ENCODE measurements at regions not wholly inside any gene's neighbourhood (a gene's known extent, or its start where the extent isn't known, plus 50 kb on each side); places are given as distances from the start of the nearest gene placed in this dataset.

- H3K27ac ChIP-seq (ENCODE audit: low read depth, low read length), result no peak overlapping the region
- no peaks in the 10 kb centered on the region for H3F3A ChIP-seq (ENCODE audit: control insufficient read depth, insufficient read depth)
- H3K9me2 ChIP-seq (replicated peaks; ENCODE audit: control insufficient read depth, low read length), result no peaks in the 10 kb centered on the region
- H3K4me3 ChIP-seq (ENCODE audit: low read length), result no peak overlapping the region
- H3K4me1 ChIP-seq (ENCODE audit: control insufficient read depth, low read length), result no peaks in the 10 kb centered on the region
- H3K4me2 ChIP-seq (ENCODE audit: low read length), result no peak overlapping the region
- no peaks in the 10 kb centered on the region for H3K27me3 ChIP-seq (ENCODE audit: control insufficient read depth, low read length)
- TF ChIP-seq EZH2phosphoT487 (IDR thresholded peaks at IDR 0.05; ENCODE audit: borderline replicate concordance, low read length), result no peak
- TF ChIP-seq, protein P1, sequence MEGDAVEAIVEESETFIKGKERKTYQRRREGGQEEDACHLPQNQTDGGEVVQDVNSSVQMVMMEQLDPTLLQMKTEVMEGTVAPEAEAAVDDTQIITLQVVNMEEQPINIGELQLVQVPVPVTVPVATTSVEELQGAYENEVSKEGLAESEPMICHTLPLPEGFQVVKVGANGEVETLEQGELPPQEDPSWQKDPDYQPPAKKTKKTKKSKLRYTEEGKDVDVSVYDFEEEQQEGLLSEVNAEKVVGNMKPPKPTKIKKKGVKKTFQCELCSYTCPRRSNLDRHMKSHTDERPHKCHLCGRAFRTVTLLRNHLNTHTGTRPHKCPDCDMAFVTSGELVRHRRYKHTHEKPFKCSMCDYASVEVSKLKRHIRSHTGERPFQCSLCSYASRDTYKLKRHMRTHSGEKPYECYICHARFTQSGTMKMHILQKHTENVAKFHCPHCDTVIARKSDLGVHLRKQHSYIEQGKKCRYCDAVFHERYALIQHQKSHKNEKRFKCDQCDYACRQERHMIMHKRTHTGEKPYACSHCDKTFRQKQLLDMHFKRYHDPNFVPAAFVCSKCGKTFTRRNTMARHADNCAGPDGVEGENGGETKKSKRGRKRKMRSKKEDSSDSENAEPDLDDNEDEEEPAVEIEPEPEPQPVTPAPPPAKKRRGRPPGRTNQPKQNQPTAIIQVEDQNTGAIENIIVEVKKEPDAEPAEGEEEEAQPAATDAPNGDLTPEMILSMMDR (IDR thresholded peaks at IDR 0.05; ENCODE audit: low read depth, low read length, poor library complexity, severe bottlenecking), result no peak
- H4K20me1 ChIP-seq (ENCODE audit: control insufficient read depth, insufficient read depth, low read depth, low read length), result no peaks in the 10 kb centered on the region
- H3K36me3 ChIP-seq (ENCODE audit: control insufficient read depth, low read length), result no peaks in the 10 kb centered on the region
- H3K79me2 ChIP-seq (ENCODE audit: control insufficient read depth, low read length), result no peaks in the 10 kb centered on the region
- no peaks in the 10 kb centered on the region for H3K9me3 ChIP-seq (ENCODE audit: control insufficient read depth, insufficient read depth, low read length)
Measured at GRCh38 chr1:216921866-216922265, 198.6 kb upstream of the ESRRG start.

DNA sequence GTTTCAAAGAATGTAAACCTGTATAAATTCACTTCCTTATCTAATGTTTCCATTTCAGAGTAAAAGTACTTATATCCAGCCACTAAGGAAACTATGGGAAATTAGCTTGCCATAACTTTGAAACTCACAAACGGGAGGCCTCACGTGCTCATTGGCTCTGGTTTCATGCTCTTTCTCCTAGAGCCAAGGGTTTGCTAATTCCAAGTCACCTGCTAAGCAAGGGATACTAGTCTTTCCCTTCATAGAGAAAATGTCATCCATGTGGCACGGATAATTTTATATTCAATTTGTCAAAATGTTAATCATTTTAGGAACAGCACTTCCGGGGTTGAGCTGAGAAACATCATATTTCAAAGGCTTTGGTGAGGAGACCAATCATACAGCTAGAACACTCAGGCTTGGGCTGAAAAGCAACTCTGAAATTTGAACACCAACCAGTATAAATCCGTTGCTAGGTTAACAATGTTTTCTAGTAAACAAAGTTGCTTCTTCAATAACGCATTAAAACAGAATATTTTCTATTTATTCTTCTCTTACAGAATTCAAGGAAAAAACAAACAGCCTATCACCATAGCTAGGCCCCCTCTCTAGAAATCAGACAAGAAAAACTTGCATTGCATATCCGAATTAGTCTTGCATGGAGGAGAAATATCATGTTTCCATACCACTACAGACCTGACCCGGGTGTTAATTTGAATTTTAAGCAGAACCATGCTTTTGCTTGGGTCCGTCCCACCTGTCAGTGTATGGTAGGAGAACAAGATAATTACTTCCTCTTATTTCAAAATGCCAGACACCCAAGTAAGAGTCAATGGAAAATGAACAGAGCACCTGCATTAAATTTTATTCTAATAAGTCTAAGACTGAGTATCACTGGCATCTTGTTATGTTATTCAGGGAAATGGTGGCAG is 196.1 kb upstream of the ESRRG start:
- no peaks in the 10 kb centered on the region for H3K27me3 ChIP-seq (ENCODE audit: control insufficient read depth, low read length)
- no peaks in the 10 kb centered on the region for H3F3A ChIP-seq (ENCODE audit: control insufficient read depth, insufficient read depth)
- H3K4me3 ChIP-seq (ENCODE audit: low read length), result no peak overlapping the region
- no peak overlapping the region for H3K27ac ChIP-seq (ENCODE audit: low read depth, low read length)
- no peaks in the 10 kb centered on the region for H3K79me2 ChIP-seq (ENCODE audit: control insufficient read depth, low read length)
- H4K20me1 ChIP-seq (ENCODE audit: control insufficient read depth, insufficient read depth, low read depth, low read length), result no peaks in the 10 kb centered on the region
- no peak overlapping the region for H3K4me2 ChIP-seq (ENCODE audit: low read length)
- H3K4me1 ChIP-seq (ENCODE audit: control insufficient read depth, low read length), result no peaks in the 10 kb centered on the region
- H3K9me2 ChIP-seq (replicated peaks; ENCODE audit: control insufficient read depth, low read length), result no peaks in the 10 kb centered on the region
- H3K36me3 ChIP-seq (ENCODE audit: control insufficient read depth, low read length), result no peaks in the 10 kb centered on the region
- no peaks in the 10 kb centered on the region for H3K9me3 ChIP-seq (ENCODE audit: control insufficient read depth, insufficient read depth, low read length)
- TF ChIP-seq, protein P1 (IDR thresholded peaks at IDR 0.05; ENCODE audit: low read depth, low read length, poor library complexity, severe bottlenecking), result no peak
- no peak for TF ChIP-seq EZH2phosphoT487 (IDR thresholded peaks at IDR 0.05; ENCODE audit: borderline replicate concordance, low read length)

GRCh38 chr1:216916890-216917438 is 193.7 kb upstream of the ESRRG start:
- H3K4me3 ChIP-seq (ENCODE audit: low read length), result no peak overlapping the region
- H3K27ac ChIP-seq (ENCODE audit: low read depth, low read length), result no peak overlapping the region
- no peaks in the 10 kb centered on the region for H3K4me1 ChIP-seq (ENCODE audit: control insufficient read depth, low read length)
- H3K36me3 ChIP-seq (ENCODE audit: control insufficient read depth, low read length), result no peaks in the 10 kb centered on the region
- no peaks in the 10 kb centered on the region for H3K9me3 ChIP-seq (ENCODE audit: control insufficient read depth, insufficient read depth, low read length)
- no peak overlapping the region for H3K4me2 ChIP-seq (ENCODE audit: low read length)
- no peaks in the 10 kb centered on the region for H3K27me3 ChIP-seq (ENCODE audit: control insufficient read depth, low read length)
- TF ChIP-seq EZH2phosphoT487 (IDR thresholded peaks at IDR 0.05; ENCODE audit: borderline replicate concordance, low read length), result no peak
- TF ChIP-seq, protein P1 (IDR thresholded peaks at IDR 0.05; ENCODE audit: low read depth, low read length, poor library complexity, severe bottlenecking), result no peak
- H3K9me2 ChIP-seq (replicated peaks; ENCODE audit: control insufficient read depth, low read length), result no peaks in the 10 kb centered on the region
- H3K79me2 ChIP-seq (ENCODE audit: control insufficient read depth, low read length), result no peaks in the 10 kb centered on the region
- no peaks in the 10 kb centered on the region for H3F3A ChIP-seq (ENCODE audit: control insufficient read depth, insufficient read depth)
- H4K20me1 ChIP-seq (ENCODE audit: control insufficient read depth, insufficient read depth, low read depth, low read length), result no peaks in the 10 kb centered on the region

Measured in DOHH2 (cell line).